ENCODE measurements at regions not wholly inside any gene's neighbourhood (a gene's known extent, or its start where the extent isn't known, plus 50 kb on each side); places are given as distances from the start of the nearest gene placed in this dataset.

DNA sequence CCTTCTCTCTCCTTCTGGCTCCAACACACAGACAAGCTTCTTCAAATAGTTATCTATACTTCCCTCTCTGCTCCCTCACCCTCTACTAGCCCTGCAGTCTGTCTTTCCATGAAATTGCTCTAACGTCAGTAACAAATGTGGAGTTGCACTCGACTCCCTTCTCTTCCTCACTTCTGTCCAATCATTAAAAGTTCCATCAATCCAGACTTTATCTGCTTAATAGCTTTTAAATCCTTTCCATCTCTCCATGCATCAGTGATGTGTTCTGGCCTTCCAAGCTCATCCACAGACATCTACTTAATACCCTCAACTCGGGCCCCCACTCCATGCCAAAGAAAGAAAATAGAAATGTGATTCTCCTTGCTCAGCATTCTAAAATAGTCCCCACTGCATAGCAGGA lies 422.1 kb upstream of the CDH5 start:
- TF ChIP-seq POLR2AphosphoS5 (IDR thresholded peaks at IDR 0.05; ENCODE audit: borderline replicate concordance, low read depth, low read length) (no peak), EZH2 (IDR thresholded peaks at IDR 0.05) (no peak), FOXP2 (optimal IDR thresholded peaks at IDR 0.05; ENCODE audit: control extremely low read depth, extremely low read length, insufficient read depth) (no peak)
